Smooth muscle cell (in vitro differentiated cells): ENCODE measurements at regions not wholly inside any gene's neighbourhood (a gene's known extent, or its start where the extent isn't known, plus 50 kb on each side); places are given as distances from the start of the nearest gene placed in this dataset.
A peak's percentile ranks its signal among the peaks of the same experiment; 100 is the strongest.
"Not testable (repeated sequence)": the region's sequence is repeated elsewhere in the genome, so short reads cannot be mapped to it uniquely, and the experiment has no call there.

Experiments used
- DNase-seq: peaks from one replicate; lab custom pipeline; 2025; ENCODE audit not compliant: unreplicated experiment; lab: John Stamatoyannopoulos, UW
- H2AFZ ChIP-seq: fragments of 200-600 bp; sonication (generic); 2 replicates; pipeline ENCODE4 v1.6.0; 2016; ENCODE audit warnings: antibody characterized with exemption, low read depth, mild to moderate bottlenecking
- H3F3A ChIP-seq: fragments of 200-600 bp; sonication (generic); 2 replicates; pipeline ENCODE4 v1.6.0; 2017; ENCODE audit warnings: antibody characterized with exemption, low read depth
- H3K27ac ChIP-seq: fragments of 200-600 bp; sonication (generic); 2 replicates; pipeline ENCODE4 v1.5.1; 2016; ENCODE audit warnings: low read depth, mild to moderate bottlenecking
- H3K27me3 ChIP-seq: fragments of 200-600 bp; sonication (generic); 2 replicates; pipeline ENCODE4 v1.6.1; 2016; ENCODE audit warnings: low read depth, mild to moderate bottlenecking
- H3K36me3 ChIP-seq: fragments of 200-600 bp; sonication (generic); 2 replicates; pipeline ENCODE4 v1.5.1; 2016; ENCODE audit warnings: low read depth
- H3K4me1 ChIP-seq: fragments of 200-600 bp; sonication (generic); 2 replicates; pipeline ENCODE4 v1.5.1; 2016; ENCODE audit warnings: low read depth
- H3K4me2 ChIP-seq: fragments of 200-600 bp; sonication (generic); 2 replicates; pipeline ENCODE4 v1.6.0; 2016; ENCODE audit warnings: mild to moderate bottlenecking
- H3K4me3 ChIP-seq: fragments of 200-600 bp; sonication (generic); 2 replicates; pipeline ENCODE4 v1.5.1; 2016; ENCODE audit warnings: mild to moderate bottlenecking
- H3K79me2 ChIP-seq: fragments of 200-600 bp; sonication (generic); 2 replicates; pipeline ENCODE4 v1.6.0; 2016; ENCODE audit warnings: low read depth, mild to moderate bottlenecking
- H3K9ac ChIP-seq: fragments of 200-600 bp; sonication (generic); 2 replicates; pipeline ENCODE4 v1.6.0; 2016; ENCODE audit warnings: low read depth
- H3K9me3 ChIP-seq: fragments of 200-600 bp; sonication (generic); replicated peaks from 2 replicates; pipeline ENCODE4 v1.5.1; 2016; ENCODE audit warnings: low read depth
- H4K20me1 ChIP-seq: fragments of 200-600 bp; sonication (generic); 2 replicates; pipeline ENCODE4 v1.6.0; 2016; ENCODE audit warnings: low read depth
- WGBS: methylation state at CpG from one replicate; pipeline ENCODE4 v1.1.7; 2016; ENCODE audit warnings: low lambda C conversion rate; 5-methylcytosine and 5-hydroxymethylcytosine counted together
- TF ChIP-seq, protein P1 (sequence below): fragments of 200-600 bp; sonication (generic); IDR thresholded peaks from 2 replicates; pipeline ENCODE4 v1.5.1; 2017; ENCODE audit warnings: borderline replicate concordance, mild to moderate bottlenecking, antibody characterized with exemption; ENCODE audit not compliant: insufficient read depth, poor library complexity, severe bottlenecking

- H3K27me3 ChIP-seq: no peaks in the 10 kb centered on the region
- no peak overlapping the region for H3K4me2 ChIP-seq
- H3F3A ChIP-seq: peaks cover 6% of the 10 kb centered on the region
- DNase-seq: no peak
- no peaks in the 10 kb centered on the region for H3K36me3 ChIP-seq
- no peaks in the 10 kb centered on the region for H3K4me1 ChIP-seq
- H3K9me3 ChIP-seq: no peaks in the 10 kb centered on the region
- H3K79me2 ChIP-seq: no peaks in the 10 kb centered on the region
- no peak overlapping the region for H2AFZ ChIP-seq
- 99% methylated on average over 4 of the region's 4 CpGs for WGBS
- no peak overlapping the region for H3K27ac ChIP-seq
- TF ChIP-seq, protein P1, sequence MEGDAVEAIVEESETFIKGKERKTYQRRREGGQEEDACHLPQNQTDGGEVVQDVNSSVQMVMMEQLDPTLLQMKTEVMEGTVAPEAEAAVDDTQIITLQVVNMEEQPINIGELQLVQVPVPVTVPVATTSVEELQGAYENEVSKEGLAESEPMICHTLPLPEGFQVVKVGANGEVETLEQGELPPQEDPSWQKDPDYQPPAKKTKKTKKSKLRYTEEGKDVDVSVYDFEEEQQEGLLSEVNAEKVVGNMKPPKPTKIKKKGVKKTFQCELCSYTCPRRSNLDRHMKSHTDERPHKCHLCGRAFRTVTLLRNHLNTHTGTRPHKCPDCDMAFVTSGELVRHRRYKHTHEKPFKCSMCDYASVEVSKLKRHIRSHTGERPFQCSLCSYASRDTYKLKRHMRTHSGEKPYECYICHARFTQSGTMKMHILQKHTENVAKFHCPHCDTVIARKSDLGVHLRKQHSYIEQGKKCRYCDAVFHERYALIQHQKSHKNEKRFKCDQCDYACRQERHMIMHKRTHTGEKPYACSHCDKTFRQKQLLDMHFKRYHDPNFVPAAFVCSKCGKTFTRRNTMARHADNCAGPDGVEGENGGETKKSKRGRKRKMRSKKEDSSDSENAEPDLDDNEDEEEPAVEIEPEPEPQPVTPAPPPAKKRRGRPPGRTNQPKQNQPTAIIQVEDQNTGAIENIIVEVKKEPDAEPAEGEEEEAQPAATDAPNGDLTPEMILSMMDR: no peak
- H3K4me3 ChIP-seq: no peak overlapping the region
- no peaks in the 10 kb centered on the region for H4K20me1 ChIP-seq
- no peak overlapping the region for H3K9ac ChIP-seq
Measured at GRCh38 chr11:103737037-103737622, 299.3 kb upstream of the DDI1 start.

DNA sequence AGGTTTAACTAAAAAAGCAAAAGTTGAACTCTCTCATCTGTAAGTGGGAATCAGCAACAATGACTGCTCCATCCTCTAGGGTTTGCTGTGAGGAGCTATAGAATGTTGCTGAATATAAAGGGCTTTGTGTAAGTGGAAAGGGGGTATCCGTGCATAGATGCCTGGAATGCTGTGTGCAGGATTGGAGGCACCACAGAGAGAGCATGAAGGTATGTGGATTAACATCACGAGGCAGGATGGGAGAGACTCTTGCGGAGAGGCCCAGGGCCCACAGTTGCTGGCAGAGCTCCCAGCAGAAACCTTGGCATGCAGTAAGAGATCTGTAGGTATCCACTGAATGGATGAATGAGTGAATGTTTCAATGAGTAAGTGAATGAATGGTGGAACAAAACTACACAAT lies 298.7 kb upstream of the DDI1 start:
- TF ChIP-seq, protein P1: no peak
- Histone ChIP-seq H3K27me3 (no peaks in the 10 kb centered on the region), H3K4me3 (no peak overlapping the region), H3K36me3 (no peaks in the 10 kb centered on the region), H2AFZ (no peak overlapping the region), H3K4me2 (no peak overlapping the region), H3K9me3 (no peaks in the 10 kb centered on the region), H3F3A (peaks cover 6% of the 10 kb centered on the region), H3K79me2 (no peaks in the 10 kb centered on the region), H3K9ac (no peak overlapping the region), H3K4me1 (no peaks in the 10 kb centered on the region), H4K20me1 (no peaks in the 10 kb centered on the region), H3K27ac (no peak overlapping the region)
- DNase-seq: no peak
- WGBS: 66% methylated on average over 3 of the region's 3 CpGs

DNA sequence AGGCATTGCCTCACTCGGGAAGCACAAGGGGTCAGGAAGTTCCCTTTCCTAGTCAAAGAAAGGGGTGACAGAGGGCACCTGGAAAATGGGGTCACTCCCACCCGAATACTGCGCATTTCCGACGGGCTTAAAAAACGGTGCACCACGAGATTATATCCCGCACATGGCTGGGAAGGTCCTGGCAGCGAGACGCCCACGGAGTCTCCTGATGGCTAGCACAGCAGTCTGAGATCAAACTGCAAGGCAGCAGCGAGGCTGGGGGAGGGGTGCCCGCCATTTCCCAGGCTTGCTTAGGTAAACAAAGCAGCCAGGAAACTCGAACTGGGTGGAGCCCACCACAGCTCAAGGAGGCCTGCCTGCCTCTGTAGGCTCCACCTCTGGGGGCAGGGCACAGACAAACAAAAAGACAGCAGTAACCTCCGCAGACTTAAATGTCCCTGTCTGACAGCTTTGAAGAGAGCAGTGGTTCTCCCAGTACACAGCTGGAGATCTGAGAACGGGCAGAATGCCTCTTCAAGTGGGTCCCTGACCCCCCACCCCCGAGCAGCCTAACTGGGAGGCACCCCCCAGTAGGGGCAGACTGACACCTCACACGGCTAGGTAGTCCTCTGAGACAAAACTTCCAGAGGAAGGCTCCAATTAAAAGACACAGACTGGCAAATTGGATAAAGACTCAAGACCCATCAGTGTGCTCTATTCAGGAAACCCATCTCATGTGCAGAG lies 297.2 kb upstream of the DDI1 start:
- H3K9ac ChIP-seq, H3K9me3 ChIP-seq, DNase-seq, H3K79me2 ChIP-seq, H3K27me3 ChIP-seq, H3K27ac ChIP-seq, H3F3A ChIP-seq, H3K4me1 ChIP-seq, H3K36me3 ChIP-seq, H4K20me1 ChIP-seq: not testable (repeated sequence)
- H3K4me3 ChIP-seq: peak overlapping the region; percentile 31
- H3K4me2 ChIP-seq: peak overlapping the region; percentile 78
- peak overlapping the region; percentile 72 for H2AFZ ChIP-seq
- WGBS: 9% methylated on average over 18 of the region's 18 CpGs

DNA sequence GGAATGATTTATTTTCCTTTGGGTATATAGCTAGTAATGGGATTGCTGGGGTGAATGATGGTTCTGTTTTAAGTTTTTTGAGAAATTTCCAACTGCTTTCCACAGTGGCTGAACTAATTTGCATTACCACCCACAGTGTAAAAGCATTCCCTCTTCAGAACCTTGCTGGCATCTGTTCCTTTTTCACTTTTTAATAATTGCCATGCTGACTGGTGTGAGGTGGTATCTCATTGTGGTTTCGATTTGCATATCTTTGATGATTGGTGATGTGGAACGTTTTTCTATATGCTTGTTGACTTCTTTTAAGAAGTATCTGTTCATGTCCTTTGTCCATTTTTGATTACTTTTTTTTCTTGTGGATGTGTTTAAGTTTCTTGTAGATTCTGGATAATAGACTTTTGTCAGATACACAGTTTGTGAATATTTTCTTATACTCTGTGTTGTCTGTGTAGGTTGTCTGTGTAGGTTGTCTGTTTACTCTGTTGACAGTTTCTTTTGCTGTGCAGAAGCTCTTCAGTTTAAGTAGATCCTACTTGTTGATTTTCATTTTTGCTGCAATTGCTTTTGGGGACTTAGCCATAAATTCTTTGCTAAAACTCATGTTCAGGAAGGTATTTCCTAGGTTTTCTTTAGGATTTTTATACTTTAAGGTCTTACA lies 291.8 kb upstream of the DDI1 start:
- Histone ChIP-seq H3K27me3 (no peaks in the 10 kb centered on the region), H3K27ac (no peak overlapping the region), H4K20me1 (no peaks in the 10 kb centered on the region), H3K36me3 (no peaks in the 10 kb centered on the region), H2AFZ (no peak overlapping the region), H3K9ac (no peak overlapping the region), H3K4me2 (no peak overlapping the region), H3F3A (no peaks in the 10 kb centered on the region), H3K4me3 (no peak overlapping the region), H3K79me2 (no peaks in the 10 kb centered on the region), H3K4me1 (no peaks in the 10 kb centered on the region), H3K9me3 (no peaks in the 10 kb centered on the region)
- 84% methylated on average over 2 of the region's 2 CpGs for WGBS
- TF ChIP-seq, protein P1: no peak
- no peak for DNase-seq
